ENCODE measurements at regions not wholly inside any gene's neighbourhood (a gene's known extent, or its start where the extent isn't known, plus 50 kb on each side); places are given as distances from the start of the nearest gene placed in this dataset.
"Not testable (repeated sequence)": the region's sequence is repeated elsewhere in the genome, so short reads cannot be mapped to it uniquely, and the experiment has no call there.

- ATAC-seq (no peak), DNase-seq (ENCODE audit: low spot score) (no peak)
Measured at GRCh38 chr5:116953251-116953930, 378.8 kb upstream of the SEMA6A start.

- DNase-seq (ENCODE audit: low spot score) (no peak), ATAC-seq (no peak)
Measured at GRCh38 chr5:116951219-116951618, 376.6 kb upstream of the SEMA6A start.

GRCh38 chr5:116947691-116948528, 373.3 kb upstream of the SEMA6A start:
- ATAC-seq (peak; percentile 99), DNase-seq (ENCODE audit: low spot score) (peak; percentile 68)

GRCh38 chr5:116945613-116946382, 371.2 kb upstream of the SEMA6A start:
- ATAC-seq; DNase-seq (ENCODE audit: low spot score): not testable (repeated sequence)

- no peak for ATAC-seq
- no peak for DNase-seq (ENCODE audit: low spot score)
Measured at GRCh38 chr5:116944183-116944582, 369.6 kb upstream of the SEMA6A start.

- no peak for DNase-seq (ENCODE audit: low spot score)
- no peak for ATAC-seq
Measured at GRCh38 chr5:116942622-116943021, 368.0 kb upstream of the SEMA6A start.

GRCh38 chr5:116939641-116940040, 365.0 kb upstream of the SEMA6A start:
- DNase-seq (ENCODE audit: low spot score), result no peak

GRCh38 chr5:116938488-116938887, 363.9 kb upstream of the SEMA6A start:
- DNase-seq (ENCODE audit: low spot score) (no peak), ATAC-seq (no peak)

More at GRCh38 chr5:116939641-116940040, 365.0 kb upstream of the SEMA6A start:
- ATAC-seq, result no peak

GRCh38 chr5:116935561-116936162, 361.0 kb upstream of the SEMA6A start:
- ATAC-seq (no peak), DNase-seq (ENCODE audit: low spot score) (no peak)

GRCh38 chr5:116930616-116931015, 356.0 kb upstream of the SEMA6A start:
- ATAC-seq (no peak), DNase-seq (ENCODE audit: low spot score) (no peak)

GRCh38 chr5:116923344-116923743, 348.7 kb upstream of the SEMA6A start:
- DNase-seq (ENCODE audit: low spot score), result no peak
- no peak for ATAC-seq

- DNase-seq (ENCODE audit: low spot score), result no peak
- ATAC-seq, result no peak
Measured at GRCh38 chr5:116922532-116922931, 347.9 kb upstream of the SEMA6A start.

- ATAC-seq, result no peak
- no peak for DNase-seq (ENCODE audit: low spot score)
Measured at GRCh38 chr5:116914869-116915504, 340.4 kb upstream of the SEMA6A start.

- no peak for ATAC-seq
Measured at GRCh38 chr5:116912221-116912620, 337.6 kb upstream of the SEMA6A start.

GRCh38 chr5:116911074-116911473, 336.5 kb upstream of the SEMA6A start:
- DNase-seq (ENCODE audit: low spot score) (no peak), ATAC-seq (no peak)

More at GRCh38 chr5:116912221-116912620, 337.6 kb upstream of the SEMA6A start:
- DNase-seq (ENCODE audit: low spot score), result no peak

GRCh38 chr5:116908537-116908936, 333.9 kb upstream of the SEMA6A start:
- ATAC-seq, result no peak
- no peak for DNase-seq (ENCODE audit: low spot score)

GRCh38 chr5:116905885-116906284, 331.3 kb upstream of the SEMA6A start:
- ATAC-seq, result no peak
- DNase-seq (ENCODE audit: low spot score), result no peak

- DNase-seq (ENCODE audit: low spot score), result no peak
- ATAC-seq, result no peak
Measured at GRCh38 chr5:116900793-116901192, 326.2 kb upstream of the SEMA6A start.

GRCh38 chr5:116898917-116899316, 324.3 kb upstream of the SEMA6A start:
- no peak for ATAC-seq

GRCh38 chr5:116897291-116897690, 322.7 kb upstream of the SEMA6A start:
- ATAC-seq, result no peak
- DNase-seq (ENCODE audit: low spot score), result no peak

More at GRCh38 chr5:116898917-116899316, 324.3 kb upstream of the SEMA6A start:
- no peak for DNase-seq (ENCODE audit: low spot score)

Data from left lobe of liver (tissue), 2 donors.